Lung (tissue), 11 donors: ENCODE measurements at regions not wholly inside any gene's neighbourhood (a gene's known extent, or its start where the extent isn't known, plus 50 kb on each side); places are given as distances from the start of the nearest gene placed in this dataset.

Experiments used
- ATAC-seq: fragments of 200-7000 bp; cut with Tn5 transposase; one replicate; pipeline ENCODE4 v1.9.1; 2020; ENCODE audit warnings: moderate number of reproducible peaks; ENCODE audit not compliant: insufficient read depth, low FRiP score
- DNase-seq, 3 donors: peaks; one replicate each; pipeline ENCODE4 v3.0.0-alpha.2; 2013 to 2017
- H3K27ac ChIP-seq, 2 donors: one replicate each; pipeline ENCODE4 v1.5.1; 2013; ENCODE audit warnings: mild to moderate bottlenecking in 2 of 2, moderate library complexity in 2 of 2, control low read depth in 1 of 2, inconsistent platforms in 1 of 2, low read depth in 1 of 2, low read length in 1 of 2
- H3K27me3 ChIP-seq, 3 donors: one replicate each; pipeline ENCODE4 v1.5.1; 2013; ENCODE audit warnings: low read length in 2 of 3; ENCODE audit not compliant: control insufficient read depth in 3 of 3, insufficient read depth in 3 of 3
- H3K36me3 ChIP-seq, 4 donors: one replicate each; pipeline ENCODE4 v1.5.1; 2013; ENCODE audit warnings: low read length in 4 of 4, mild to moderate bottlenecking in 1 of 4, moderate library complexity in 1 of 4; ENCODE audit not compliant: control insufficient read depth in 4 of 4, insufficient read depth in 4 of 4
- H3K4me1 ChIP-seq, 5 donors: one replicate each; pipeline ENCODE4 v1.5.1; 2013; ENCODE audit warnings: low read length in 5 of 5, mild to moderate bottlenecking in 2 of 5, moderate library complexity in 1 of 5; ENCODE audit not compliant: control insufficient read depth in 5 of 5, insufficient read depth in 5 of 5
- H3K4me3 ChIP-seq: one replicate; pipeline ENCODE4 v1.5.1; 2013; ENCODE audit warnings: mild to moderate bottlenecking, control low read depth, moderate library complexity
- H3K9ac ChIP-seq, 2 donors: one replicate each; pipeline ENCODE4 v1.5.1; 2013; ENCODE audit warnings: low read length in 2 of 2, control low read depth in 1 of 2; ENCODE audit not compliant: insufficient read depth in 1 of 2
- H3K9me3 ChIP-seq, 4 donors: one replicate each; pipeline ENCODE4 v1.5.1; 2013; ENCODE audit warnings: low read length in 3 of 4, mild to moderate bottlenecking in 1 of 4, moderate library complexity in 1 of 4; ENCODE audit not compliant: control insufficient read depth in 4 of 4, insufficient read depth in 3 of 4
- CTCF ChIP-seq: IDR thresholded peaks from 2 replicates; pipeline ENCODE4 v1.5.1; 2012; ENCODE audit warnings: mild to moderate bottlenecking; ENCODE audit errors: control extremely low read depth, extremely low read depth
- WGBS, 2 donors: extraction: QIAGEN DNeasy Blood & Tissue Kit; methylation state at CpG; one replicate each; pipeline ENCODE4 v1.1.7; 2013; 5-methylcytosine and 5-hydroxymethylcytosine counted together
- donor health status: control.
- donor health status: control.
- donor health status: Bipolar disorder and iron deficiency.
- donor health status: healthy.
- donor health status: DM: yes; HTN: yes; CAD: no.

- H3K4me3 ChIP-seq: no peak overlapping the region
- 85 to 92% methylated on average over 6 of the region's 6 CpGs for WGBS, 2 donors
- H3K9ac ChIP-seq: no peak overlapping the region
- no peak overlapping the region for H3K27ac ChIP-seq
- H3K4me1 ChIP-seq: no peaks in the 10 kb centered on the region
- H3K9me3 ChIP-seq: peaks cover 0 to 15% (median 4%) of the 10 kb centered on the region in 4 donors
- ATAC-seq (no peak), DNase-seq (no peak)
- no peaks in the 10 kb centered on the region for H3K36me3 ChIP-seq
- no peaks in the 10 kb centered on the region for H3K27me3 ChIP-seq
- no peak for TF ChIP-seq CTCF
Measured at GRCh38 chr20:54897787-54898186, 422.4 kb downstream of the DOK5 start.

- Histone ChIP-seq H3K36me3 (no peaks in the 10 kb centered on the region), H3K27ac (no peak overlapping the region), H3K9me3 (peaks cover 0 to 5% (median 0%) of the 10 kb centered on the region in 4 donors), H3K4me1 (peaks cover 0 to 4% (median 0%) of the 10 kb centered on the region in 5 donors), H3K4me3 (no peak overlapping the region), H3K27me3 (no peaks in the 10 kb centered on the region), H3K9ac (no peak overlapping the region)
- no peak for ATAC-seq
- WGBS, 2 donors: 73 to 83% methylated on average over 3 of the region's 3 CpGs
- DNase-seq: no peak
- no peak for TF ChIP-seq CTCF
Measured at GRCh38 chr20:54891907-54892306, 416.5 kb downstream of the DOK5 start.

- ATAC-seq (no peak), DNase-seq (no peak)
- Histone ChIP-seq H3K4me1 (no peaks in the 10 kb centered on the region), H3K9ac (no peak overlapping the region), H3K4me3 (no peak overlapping the region), H3K27ac (no peak overlapping the region), H3K36me3 (no peaks in the 10 kb centered on the region), H3K27me3 (no peaks in the 10 kb centered on the region), H3K9me3 (peaks cover 0 to 2% (median 0%) of the 10 kb centered on the region in 4 donors)
- WGBS, 2 donors: 58 to 66% methylated on average over 1 of the region's 1 CpG
- no peak for TF ChIP-seq CTCF
Measured at GRCh38 chr20:54879393-54879792, 404.0 kb downstream of the DOK5 start.

GRCh38 chr20:54875307-54875706 is 399.9 kb downstream of the DOK5 start:
- Histone ChIP-seq H3K27me3 (no peaks in the 10 kb centered on the region), H3K36me3 (no peaks in the 10 kb centered on the region), H3K27ac (no peak overlapping the region), H3K4me3 (no peak overlapping the region), H3K9me3 (peaks cover 0 to 2% (median 0%) of the 10 kb centered on the region in 4 donors), H3K9ac (no peak overlapping the region), H3K4me1 (no peaks in the 10 kb centered on the region)
- WGBS, 2 donors: 80 to 85% methylated on average over 3 of the region's 3 CpGs
- DNase-seq: no peak
- TF ChIP-seq CTCF: no peak
- no peak for ATAC-seq
